ENCODE measurements at regions not wholly inside any gene's neighbourhood (a gene's known extent, or its start where the extent isn't known, plus 50 kb on each side); places are given as distances from the start of the nearest gene placed in this dataset.
A peak's percentile ranks its signal among the peaks of the same experiment; 100 is the strongest.

- no peak overlapping the region for H3K9ac ChIP-seq (ENCODE audit: control insufficient read depth, insufficient read depth, low read length)
- POLR2A ChIA-PET = no interaction called here
- SMC1A ChIA-PET (ENCODE audit: uncharacterized antibody, unreplicated experiment) = no interaction called here
- no peak overlapping the region for H3K4me2 ChIP-seq (ENCODE audit: control insufficient read depth, insufficient read depth)
- H3K36me3 ChIP-seq (ENCODE audit: control insufficient read depth in 2 of 2, insufficient read depth in 2 of 2, low read length in 1 of 2) = no peaks in the 10 kb centered on the region
- in situ Hi-C loops (cut with MboI) = no loop called here
- intact Hi-C loops (cut with micrococcal nuclease; ENCODE audit: unreplicated experiment) = no loop called here
- CTCF ChIA-PET = no interaction called here
- H3K4me1 ChIP-seq (ENCODE audit: control insufficient read depth, insufficient read depth, low read length) = no peaks in the 10 kb centered on the region
- DNase-seq (ENCODE audit: low read depth, low spot score) (peak; percentile 69), ATAC-seq (peak; percentile 82), FAIRE-seq (no peak)
- H4K20me1 ChIP-seq (ENCODE audit: control insufficient read depth, insufficient read depth) = no peaks in the 10 kb centered on the region
- WGBS (ENCODE audit: insufficient coverage, insufficient replicate concordance, low lambda C conversion rate, missing lambda C conversion rate) = 0% methylated on average over 1 of the region's 1 CpG
- H3K27me3 ChIP-seq (replicated peaks in 1 of 2; ENCODE audit: control insufficient read depth in 2 of 2, insufficient read depth in 2 of 2, low read length in 1 of 2) = peaks cover 0 to 4% of the 10 kb centered on the region in 2 experiments; a peak in 1 of 4 replicates
- H3K4me3 ChIP-seq = no peak overlapping the region
- no peaks in the 10 kb centered on the region for H3K79me2 ChIP-seq (ENCODE audit: control insufficient read depth, insufficient read depth, low read length)
- no TSS peak for BruUV-seq (replicated peaks)
- no peak overlapping the region for H2AFZ ChIP-seq (ENCODE audit: control insufficient read depth, low read depth, low read length)
- H3K27ac ChIP-seq (ENCODE audit: control insufficient read depth, insufficient read depth) = no peak overlapping the region
- RAD21 ChIA-PET (ENCODE audit: unreplicated experiment) = no interaction called here
- H3K9me3 ChIP-seq (replicated peaks; ENCODE audit: control insufficient read depth, insufficient read depth, low read length) = no peaks in the 10 kb centered on the region
- TF ChIP-seq HCFC1 (IDR thresholded peaks at IDR 0.05; ENCODE audit: low read length) (no peak), BCL11A (IDR thresholded peaks at IDR 0.05; ENCODE audit: low read depth, low read length) (peak; percentile 22; the same call in 1 of the 2 replicates), RUNX3 (IDR thresholded peaks at IDR 0.05; ENCODE audit: low read length) (0 out of 2 replicates have a peak, but pooled peaks have one; percentile 21), GATAD2B (conservative IDR thresholded peaks at IDR 0.05; ENCODE audit: low read depth) (no peak), ZZZ3 (IDR thresholded peaks at IDR 0.05; ENCODE audit: control insufficient read depth, insufficient read length, low read depth) (no peak), EED (IDR thresholded peaks at IDR 0.05; ENCODE audit: low read depth) (no peak), EP300 (IDR thresholded peaks at IDR 0.05; ENCODE audit: borderline replicate concordance in 1 of 2, control insufficient read depth in 1 of 2, low read depth in 2 of 2, low read length in 2 of 2) (no peak), SP1 (IDR thresholded peaks at IDR 0.05; ENCODE audit: low read depth, low read length) (no peak), TAF1 (IDR thresholded peaks at IDR 0.05; ENCODE audit: borderline replicate concordance, low read depth, low read length) (no peak), DPF2 (IDR thresholded peaks at IDR 0.05) (no peak), ETV6 (conservative IDR thresholded peaks at IDR 0.05 in 1 of 2, IDR thresholded peaks at IDR 0.05 in 1 of 2; ENCODE audit: borderline replicate concordance in 1 of 2, low read depth in 1 of 2) (no peak), BHLHE40 (IDR thresholded peaks at IDR 0.05; ENCODE audit: borderline replicate concordance in 1 of 2, low read depth in 2 of 2, low read length in 1 of 2) (peak; percentile 70 to 83; a peak in 3 of 4 replicates), MTA2 (IDR thresholded peaks at IDR 0.05; ENCODE audit: low read depth) (0 out of 2 replicates have a peak, but pooled peaks have one; percentile 27)
- TF ChIP-seq, protein P1, sequence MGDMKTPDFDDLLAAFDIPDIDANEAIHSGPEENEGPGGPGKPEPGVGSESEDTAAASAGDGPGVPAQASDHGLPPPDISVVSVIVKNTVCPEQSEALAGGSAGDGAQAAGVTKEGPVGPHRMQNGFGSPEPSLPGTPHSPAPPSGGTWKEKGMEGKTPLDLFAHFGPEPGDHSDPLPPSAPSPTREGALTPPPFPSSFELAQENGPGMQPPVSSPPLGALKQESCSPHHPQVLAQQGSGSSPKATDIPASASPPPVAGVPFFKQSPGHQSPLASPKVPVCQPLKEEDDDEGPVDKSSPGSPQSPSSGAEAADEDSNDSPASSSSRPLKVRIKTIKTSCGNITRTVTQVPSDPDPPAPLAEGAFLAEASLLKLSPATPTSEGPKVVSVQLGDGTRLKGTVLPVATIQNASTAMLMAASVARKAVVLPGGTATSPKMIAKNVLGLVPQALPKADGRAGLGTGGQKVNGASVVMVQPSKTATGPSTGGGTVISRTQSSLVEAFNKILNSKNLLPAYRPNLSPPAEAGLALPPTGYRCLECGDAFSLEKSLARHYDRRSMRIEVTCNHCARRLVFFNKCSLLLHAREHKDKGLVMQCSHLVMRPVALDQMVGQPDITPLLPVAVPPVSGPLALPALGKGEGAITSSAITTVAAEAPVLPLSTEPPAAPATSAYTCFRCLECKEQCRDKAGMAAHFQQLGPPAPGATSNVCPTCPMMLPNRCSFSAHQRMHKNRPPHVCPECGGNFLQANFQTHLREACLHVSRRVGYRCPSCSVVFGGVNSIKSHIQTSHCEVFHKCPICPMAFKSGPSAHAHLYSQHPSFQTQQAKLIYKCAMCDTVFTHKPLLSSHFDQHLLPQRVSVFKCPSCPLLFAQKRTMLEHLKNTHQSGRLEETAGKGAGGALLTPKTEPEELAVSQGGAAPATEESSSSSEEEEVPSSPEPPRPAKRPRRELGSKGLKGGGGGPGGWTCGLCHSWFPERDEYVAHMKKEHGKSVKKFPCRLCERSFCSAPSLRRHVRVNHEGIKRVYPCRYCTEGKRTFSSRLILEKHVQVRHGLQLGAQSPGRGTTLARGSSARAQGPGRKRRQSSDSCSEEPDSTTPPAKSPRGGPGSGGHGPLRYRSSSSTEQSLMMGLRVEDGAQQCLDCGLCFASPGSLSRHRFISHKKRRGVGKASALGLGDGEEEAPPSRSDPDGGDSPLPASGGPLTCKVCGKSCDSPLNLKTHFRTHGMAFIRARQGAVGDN (IDR thresholded peaks at IDR 0.05) = no peak
These were observed 326.4 kb downstream of the DCHS2 start for GRCh38 chr4:154164931-154165839.
